ENCODE measurements at regions not wholly inside any gene's neighbourhood (a gene's known extent, or its start where the extent isn't known, plus 50 kb on each side); places are given as distances from the start of the nearest gene placed in this dataset.

DNA sequence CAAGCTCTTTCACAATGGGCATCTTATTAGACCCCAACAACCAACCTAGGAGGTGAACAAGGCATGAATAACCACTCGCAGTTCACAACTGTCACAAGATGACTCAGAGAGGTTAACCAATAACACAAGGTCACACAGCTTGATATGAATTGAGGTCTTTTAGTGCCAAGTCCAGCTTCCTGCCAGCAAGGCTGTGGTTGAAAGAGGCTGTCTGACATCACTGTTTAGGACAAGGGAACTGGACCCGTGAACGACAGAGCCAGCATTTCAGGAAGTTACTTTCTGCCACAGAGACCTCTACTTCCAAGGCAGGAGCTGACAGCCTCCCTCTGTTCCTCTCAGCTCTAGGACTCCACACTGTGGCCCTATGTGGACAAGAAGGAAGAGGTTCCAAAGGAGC lies 53.4 kb upstream of the ALDH1B1 start:
- Histone ChIP-seq H3K9ac (ENCODE audit: low read length) (no peak overlapping the region), H3K36me3 (replicated peaks; ENCODE audit: insufficient read depth, low read length) (no peaks in the 10 kb centered on the region), H2AFZ (ENCODE audit: low read length) (no peak overlapping the region), H3K9me3 (replicated peaks; ENCODE audit: insufficient read depth, low read length) (no peaks in the 10 kb centered on the region), H3K4me2 (ENCODE audit: low read depth, low read length) (no peak overlapping the region), H3F3A (ENCODE audit: insufficient read depth, low read length) (no peaks in the 10 kb centered on the region), H3K4me1 (ENCODE audit: low read length) (no peaks in the 10 kb centered on the region), H3K4me3 (ENCODE audit: low read length) (no peak overlapping the region), H3K27ac (ENCODE audit: low read length) (no peak overlapping the region), H3K79me2 (ENCODE audit: low read length) (no peaks in the 10 kb centered on the region), H3K9me2 (replicated peaks; ENCODE audit: insufficient read depth, low read length) (no peaks in the 10 kb centered on the region), H4K20me1 (ENCODE audit: insufficient read depth, low read length) (no peaks in the 10 kb centered on the region), H3K27me3 (replicated peaks; ENCODE audit: insufficient read depth, low read length) (no peaks in the 10 kb centered on the region)
- no peak for TF ChIP-seq EZH2phosphoT487 (IDR thresholded peaks at IDR 0.05; ENCODE audit: low read length)
- TF ChIP-seq, protein P1, sequence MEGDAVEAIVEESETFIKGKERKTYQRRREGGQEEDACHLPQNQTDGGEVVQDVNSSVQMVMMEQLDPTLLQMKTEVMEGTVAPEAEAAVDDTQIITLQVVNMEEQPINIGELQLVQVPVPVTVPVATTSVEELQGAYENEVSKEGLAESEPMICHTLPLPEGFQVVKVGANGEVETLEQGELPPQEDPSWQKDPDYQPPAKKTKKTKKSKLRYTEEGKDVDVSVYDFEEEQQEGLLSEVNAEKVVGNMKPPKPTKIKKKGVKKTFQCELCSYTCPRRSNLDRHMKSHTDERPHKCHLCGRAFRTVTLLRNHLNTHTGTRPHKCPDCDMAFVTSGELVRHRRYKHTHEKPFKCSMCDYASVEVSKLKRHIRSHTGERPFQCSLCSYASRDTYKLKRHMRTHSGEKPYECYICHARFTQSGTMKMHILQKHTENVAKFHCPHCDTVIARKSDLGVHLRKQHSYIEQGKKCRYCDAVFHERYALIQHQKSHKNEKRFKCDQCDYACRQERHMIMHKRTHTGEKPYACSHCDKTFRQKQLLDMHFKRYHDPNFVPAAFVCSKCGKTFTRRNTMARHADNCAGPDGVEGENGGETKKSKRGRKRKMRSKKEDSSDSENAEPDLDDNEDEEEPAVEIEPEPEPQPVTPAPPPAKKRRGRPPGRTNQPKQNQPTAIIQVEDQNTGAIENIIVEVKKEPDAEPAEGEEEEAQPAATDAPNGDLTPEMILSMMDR (IDR thresholded peaks at IDR 0.05; ENCODE audit: low read length), result no peak
- no peak for TF ChIP-seq EZH2 (optimal IDR thresholded peaks at IDR 0.05; ENCODE audit: low read depth, low read length)
- no peak for DNase-seq

DNA sequence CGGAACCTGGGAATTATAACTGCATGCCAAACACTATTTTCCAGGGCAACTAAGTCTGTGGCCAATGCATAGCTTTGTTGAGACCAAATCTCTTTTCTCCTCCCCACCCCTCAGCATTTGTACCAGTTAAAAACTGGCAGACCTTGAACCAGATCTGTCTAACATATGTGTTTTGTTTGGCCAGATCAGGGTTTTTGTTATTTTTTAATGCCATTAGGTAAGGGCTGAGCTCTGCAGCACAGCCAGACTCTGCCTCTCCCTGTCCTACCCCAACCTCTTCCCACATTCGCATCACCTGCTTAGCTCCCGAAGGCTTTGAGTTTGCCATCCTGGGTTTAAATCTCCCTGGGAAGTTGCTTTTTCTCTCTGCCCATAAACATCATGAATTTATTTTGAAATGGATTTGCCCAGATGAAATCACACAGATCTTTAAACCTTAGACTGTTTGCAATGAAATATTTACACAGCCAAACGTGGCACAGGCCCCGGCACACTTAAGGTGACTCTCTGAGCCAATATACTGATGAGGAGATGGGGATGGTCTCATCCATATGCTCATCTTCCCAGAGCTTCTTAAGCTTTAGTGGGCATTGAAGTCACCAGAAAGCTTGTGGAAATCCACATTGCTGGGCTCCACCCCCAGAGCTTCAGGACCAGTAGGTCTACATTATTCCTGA lies 54.0 kb upstream of the ALDH1B1 start:
- TF ChIP-seq EZH2phosphoT487 (IDR thresholded peaks at IDR 0.05; ENCODE audit: low read length), result no peak
- TF ChIP-seq, protein P1 (IDR thresholded peaks at IDR 0.05; ENCODE audit: low read length), result no peak
- TF ChIP-seq EZH2 (optimal IDR thresholded peaks at IDR 0.05; ENCODE audit: low read depth, low read length), result no peak
- Histone ChIP-seq H4K20me1 (ENCODE audit: insufficient read depth, low read length) (no peaks in the 10 kb centered on the region), H3K9ac (ENCODE audit: low read length) (no peak overlapping the region), H3F3A (ENCODE audit: insufficient read depth, low read length) (no peaks in the 10 kb centered on the region), H3K36me3 (replicated peaks; ENCODE audit: insufficient read depth, low read length) (no peaks in the 10 kb centered on the region), H2AFZ (ENCODE audit: low read length) (no peak overlapping the region), H3K4me3 (ENCODE audit: low read length) (no peak overlapping the region), H3K4me2 (ENCODE audit: low read depth, low read length) (no peak overlapping the region), H3K9me2 (replicated peaks; ENCODE audit: insufficient read depth, low read length) (no peaks in the 10 kb centered on the region), H3K27me3 (replicated peaks; ENCODE audit: insufficient read depth, low read length) (no peaks in the 10 kb centered on the region), H3K79me2 (ENCODE audit: low read length) (no peaks in the 10 kb centered on the region), H3K4me1 (ENCODE audit: low read length) (no peaks in the 10 kb centered on the region), H3K9me3 (replicated peaks; ENCODE audit: insufficient read depth, low read length) (no peaks in the 10 kb centered on the region), H3K27ac (ENCODE audit: low read length) (no peak overlapping the region)
- no peak for DNase-seq

DNA sequence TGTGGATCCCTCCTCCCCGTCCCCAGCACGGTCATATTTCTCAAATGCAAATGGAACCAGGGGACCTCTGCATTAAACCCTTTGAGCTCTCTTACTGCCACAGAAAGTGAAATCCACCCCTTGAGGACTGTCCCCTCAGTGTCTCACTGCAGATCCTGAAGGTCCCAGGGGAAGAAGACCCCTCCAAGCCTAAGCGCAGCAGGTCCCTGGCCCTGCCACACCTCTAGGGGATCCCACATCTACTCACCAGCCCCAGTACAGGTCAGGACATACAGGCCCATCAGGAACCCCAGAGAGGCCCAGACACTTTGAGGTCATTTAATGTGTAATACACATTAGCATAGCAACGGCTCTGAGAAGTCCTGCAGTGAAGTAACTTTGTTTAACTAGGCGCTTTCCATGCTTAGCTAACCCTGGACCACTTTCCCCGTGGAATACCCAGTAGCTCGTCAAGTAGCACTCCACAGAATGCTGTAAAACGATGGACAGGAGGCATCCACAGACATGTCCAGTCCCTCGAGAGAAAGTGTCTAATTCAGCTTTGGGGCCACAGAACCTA lies 54.7 kb upstream of the ALDH1B1 start:
- Histone ChIP-seq H2AFZ (ENCODE audit: low read length) (no peak overlapping the region), H3F3A (ENCODE audit: insufficient read depth, low read length) (no peaks in the 10 kb centered on the region), H4K20me1 (ENCODE audit: insufficient read depth, low read length) (no peaks in the 10 kb centered on the region), H3K4me3 (ENCODE audit: low read length) (no peak overlapping the region), H3K36me3 (replicated peaks; ENCODE audit: insufficient read depth, low read length) (no peaks in the 10 kb centered on the region), H3K27ac (ENCODE audit: low read length) (no peak overlapping the region), H3K79me2 (ENCODE audit: low read length) (no peaks in the 10 kb centered on the region), H3K9me3 (replicated peaks; ENCODE audit: insufficient read depth, low read length) (no peaks in the 10 kb centered on the region), H3K9me2 (replicated peaks; ENCODE audit: insufficient read depth, low read length) (no peaks in the 10 kb centered on the region), H3K27me3 (replicated peaks; ENCODE audit: insufficient read depth, low read length) (no peaks in the 10 kb centered on the region), H3K4me2 (ENCODE audit: low read depth, low read length) (no peak overlapping the region), H3K4me1 (ENCODE audit: low read length) (no peaks in the 10 kb centered on the region), H3K9ac (ENCODE audit: low read length) (no peak overlapping the region)
- no peak for DNase-seq
- TF ChIP-seq, protein P1 (IDR thresholded peaks at IDR 0.05; ENCODE audit: low read length), result no peak
- no peak for TF ChIP-seq EZH2 (optimal IDR thresholded peaks at IDR 0.05; ENCODE audit: low read depth, low read length)
- no peak for TF ChIP-seq EZH2phosphoT487 (IDR thresholded peaks at IDR 0.05; ENCODE audit: low read length)

All from MM.1S (cell line).